ENCODE measurements at regions not wholly inside any gene's neighbourhood (a gene's known extent, or its start where the extent isn't known, plus 50 kb on each side); places are given as distances from the start of the nearest gene placed in this dataset.

DNA sequence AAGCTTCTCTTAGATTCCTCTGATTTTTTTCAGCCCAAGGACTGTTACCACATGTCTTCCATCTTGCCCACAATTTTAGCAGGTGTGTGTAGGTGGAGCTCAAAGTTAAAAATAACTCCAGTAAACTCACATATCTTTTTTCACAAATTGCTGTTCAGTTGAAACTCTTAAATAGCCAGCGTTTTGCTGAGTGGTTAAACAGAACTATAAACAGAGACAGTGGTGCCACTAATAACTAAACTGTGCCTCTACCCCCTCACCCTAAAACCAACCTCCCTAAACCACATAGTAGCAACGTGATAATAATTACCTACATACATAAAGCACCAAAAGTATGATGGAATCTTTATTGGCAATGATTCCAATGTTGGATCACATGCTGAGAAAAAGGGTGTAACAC is 525.1 kb downstream of the PDCD6IP start:
- DNase-seq = no peak

GRCh38 chr3:34346656-34347055 is 548.2 kb downstream of the PDCD6IP start:
- DNase-seq = no peak

DNA sequence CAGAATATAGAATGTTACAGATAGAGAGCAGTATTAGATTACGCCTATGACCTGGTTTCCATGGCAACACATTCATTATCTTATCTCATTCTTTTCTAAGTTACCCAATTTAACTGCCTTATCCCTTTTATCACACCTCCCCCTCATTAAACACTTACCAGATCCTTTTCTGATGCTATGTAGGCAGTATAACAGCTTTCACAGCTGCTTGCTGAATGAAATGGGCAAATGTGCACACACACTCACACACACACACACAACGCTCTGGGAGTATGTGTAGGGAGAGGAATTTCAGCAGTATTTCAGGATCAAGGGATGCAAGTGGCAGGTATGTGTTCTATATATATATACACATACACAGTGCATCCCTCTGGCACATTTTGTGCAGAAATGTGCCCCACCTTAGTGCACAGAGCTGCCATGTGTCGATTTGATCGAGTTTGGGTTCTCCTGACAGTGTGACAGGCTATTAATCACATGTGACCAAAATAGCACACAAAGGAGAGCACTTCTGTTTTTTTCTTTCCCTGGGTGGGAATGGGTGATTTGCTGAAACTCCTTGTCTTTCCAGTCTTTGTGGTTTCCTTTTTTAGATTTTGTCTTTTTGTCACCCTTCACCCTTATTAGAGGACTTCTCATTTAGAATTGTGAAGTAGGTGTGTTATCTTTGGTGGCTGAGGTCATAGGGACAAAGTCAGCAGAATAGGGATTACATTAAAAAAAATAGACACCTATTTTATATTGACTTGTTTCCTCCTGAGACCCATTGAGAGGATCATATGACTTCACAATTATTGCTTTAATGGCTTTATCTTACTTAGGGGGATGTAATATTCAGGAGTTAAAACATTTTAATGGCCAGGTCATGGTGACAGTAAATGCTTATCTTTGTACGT is 553.7 kb downstream of the PDCD6IP start:
- no peak for DNase-seq

GRCh38 chr3:34352778-34353331 is 554.4 kb downstream of the PDCD6IP start:
- DNase-seq = no peak

GRCh38 chr3:34357461-34357860 is 559.0 kb downstream of the PDCD6IP start:
- DNase-seq = no peak

GRCh38 chr3:34359064-34359463 is 560.6 kb downstream of the PDCD6IP start:
- no peak for DNase-seq

DNA sequence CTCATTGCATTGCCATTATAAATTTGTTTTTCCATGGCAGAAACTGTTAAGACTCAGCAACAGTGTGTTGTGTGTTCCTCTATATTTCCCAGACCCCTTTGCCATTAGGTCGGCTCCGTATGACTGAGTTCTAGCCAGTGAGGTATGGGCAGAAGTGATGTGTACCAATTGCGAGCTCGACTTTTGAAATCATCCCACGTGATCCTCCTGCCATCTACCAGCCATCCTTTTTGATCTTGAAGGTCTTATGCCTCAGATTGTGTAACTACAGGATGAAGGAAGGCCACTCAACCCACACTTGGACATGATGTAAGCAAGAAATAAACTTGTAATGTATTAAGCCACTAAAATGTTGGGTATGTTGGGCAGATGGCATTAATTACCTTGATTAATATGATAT is 562.3 kb downstream of the PDCD6IP start:
- DNase-seq = no peak

DNA sequence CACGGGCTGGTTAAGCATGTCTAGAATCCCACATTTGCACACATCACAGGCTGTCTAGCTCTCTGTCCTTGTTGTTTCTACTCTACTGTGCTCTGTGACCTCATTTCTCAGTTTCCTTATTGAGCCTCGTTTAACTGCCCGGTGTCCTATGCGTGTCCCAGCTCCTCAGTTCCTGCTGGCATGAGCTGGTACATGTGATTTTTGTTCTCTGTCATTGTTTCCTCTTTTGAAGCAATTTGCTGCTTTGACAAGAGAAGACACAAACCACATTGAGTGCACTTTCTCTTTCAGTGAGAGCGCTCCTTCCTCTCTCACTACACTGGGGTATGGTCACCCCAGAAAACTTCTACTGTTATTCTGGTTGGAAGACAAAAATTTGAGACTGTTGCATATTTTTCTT is 563.5 kb downstream of the PDCD6IP start:
- DNase-seq = peak; percentile 51

- no peak for DNase-seq
These were observed 564.5 kb downstream of the PDCD6IP start for GRCh38 chr3:34362910-34363309.

GRCh38 chr3:34363881-34364280 is 565.5 kb downstream of the PDCD6IP start:
- no peak for DNase-seq

GRCh38 chr3:34364335-34364734 is 565.9 kb downstream of the PDCD6IP start:
- DNase-seq = no peak

DNA sequence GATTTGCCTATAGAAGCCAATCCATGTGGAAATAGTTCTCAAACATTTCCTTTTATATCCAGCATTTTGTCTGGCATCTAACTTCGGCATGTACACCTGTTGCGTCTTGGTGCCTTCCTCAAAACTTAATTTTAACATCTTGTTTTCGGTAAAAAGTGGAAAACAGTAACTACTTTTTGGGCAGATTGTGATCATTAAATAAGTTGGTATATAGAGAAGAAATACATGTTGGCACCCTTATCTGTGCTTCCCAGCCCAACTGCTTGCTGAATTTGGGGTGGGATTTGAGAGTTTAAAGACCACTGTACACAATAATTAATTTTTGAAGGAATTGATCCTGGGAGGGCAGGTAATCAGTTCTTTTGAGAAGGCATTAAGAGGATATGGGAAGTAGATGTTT is 566.8 kb downstream of the PDCD6IP start:
- DNase-seq = no peak

- no peak for DNase-seq
These were observed 567.3 kb downstream of the PDCD6IP start for GRCh38 chr3:34365771-34366170.

DNA sequence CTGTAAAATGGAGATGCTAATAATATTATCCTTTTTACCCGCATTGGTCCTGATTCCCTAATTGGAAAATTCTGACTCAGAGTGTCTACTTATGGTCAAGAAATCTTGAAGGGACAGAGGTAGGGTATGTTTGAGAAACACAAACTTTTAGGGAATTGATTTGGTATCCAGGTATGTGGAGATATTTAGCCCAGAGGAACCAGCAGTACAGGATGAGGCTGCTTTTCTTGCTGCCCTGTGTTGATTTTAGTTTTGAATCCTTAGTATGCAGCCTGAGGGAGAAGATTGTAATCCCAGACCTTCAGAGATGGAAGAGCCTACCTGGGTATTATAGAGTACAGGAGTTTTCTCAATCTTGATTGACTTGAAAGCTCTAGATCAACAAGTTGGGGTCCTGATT is 569.1 kb downstream of the PDCD6IP start:
- DNase-seq = no peak

DNA sequence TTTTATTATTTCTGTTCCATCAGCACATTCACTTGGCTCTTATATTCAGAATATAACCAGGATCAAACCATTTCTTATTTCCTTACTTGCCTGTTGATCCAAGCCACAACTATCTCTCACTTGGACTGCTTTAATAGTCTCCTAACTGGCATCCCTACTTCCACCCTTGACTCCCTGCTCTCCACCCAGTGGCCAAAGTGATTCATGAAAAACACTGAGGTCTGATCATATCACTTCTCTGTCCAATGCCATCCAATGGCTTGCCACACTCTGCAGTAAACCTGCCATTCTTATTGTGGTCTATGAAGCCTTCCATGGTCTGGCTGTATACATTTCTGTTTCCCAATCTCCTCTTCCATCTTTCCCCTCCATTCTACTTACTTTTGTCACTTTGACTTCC is 576.1 kb downstream of the PDCD6IP start:
- DNase-seq = no peak

DNA sequence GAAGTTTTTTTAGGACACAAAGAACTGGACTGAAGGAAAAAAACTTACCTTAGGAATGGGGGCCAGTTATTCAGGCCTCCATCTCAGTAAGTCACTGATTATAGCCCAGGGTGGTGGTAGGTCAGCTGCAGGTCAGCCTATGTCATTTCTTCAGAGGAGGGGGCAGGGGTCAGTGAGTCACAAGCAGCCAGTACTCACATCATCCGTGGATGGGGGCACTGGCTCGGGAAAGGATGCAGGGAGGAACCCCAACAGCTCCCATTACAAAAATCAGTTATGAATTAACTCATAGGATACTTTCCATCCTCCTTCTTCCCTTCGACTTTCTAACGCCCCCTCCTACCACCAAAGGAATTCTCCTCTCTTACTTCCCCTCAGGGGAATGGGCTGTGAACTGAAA is 578.3 kb downstream of the PDCD6IP start:
- no peak for DNase-seq

GRCh38 chr3:34377961-34378360 is 579.5 kb downstream of the PDCD6IP start:
- DNase-seq = no peak

DNA sequence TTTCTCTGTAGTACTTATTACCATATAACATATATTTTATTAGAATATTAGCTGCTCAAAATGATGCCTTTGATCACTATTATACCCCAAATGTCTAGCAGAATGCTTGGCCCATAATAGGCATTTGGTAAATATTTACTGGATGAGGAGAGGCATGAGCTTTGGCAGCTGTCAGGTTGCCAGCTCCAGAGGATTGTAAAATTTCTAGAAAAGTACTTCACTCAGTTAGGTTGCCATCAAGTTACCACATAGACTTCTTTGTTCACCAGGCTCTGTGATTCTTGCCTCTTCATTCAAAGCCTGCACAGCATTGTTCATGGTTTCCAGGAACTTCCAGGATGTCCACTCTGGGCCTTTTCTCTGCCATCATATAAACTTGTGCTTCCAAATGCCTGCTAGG is 582.8 kb downstream of the PDCD6IP start:
- no peak for DNase-seq

DNA sequence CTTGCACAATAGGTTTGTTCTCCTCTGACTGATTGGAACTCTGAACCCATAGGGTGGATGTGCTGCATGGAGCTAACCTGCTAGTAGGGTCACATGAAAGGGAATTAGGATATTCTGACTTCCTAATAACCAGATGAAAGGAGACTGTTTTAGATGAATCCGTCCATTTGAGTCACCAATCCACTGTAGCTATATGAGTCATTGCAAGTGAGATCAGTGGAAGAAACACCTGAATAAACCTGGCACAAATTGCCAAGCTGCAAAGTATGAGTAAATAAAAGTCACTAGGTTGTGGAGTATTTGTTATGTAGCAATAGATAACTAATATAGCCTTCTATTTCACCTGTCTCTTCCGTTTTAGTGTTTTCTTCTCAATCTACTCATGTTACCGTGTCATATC is 584.4 kb downstream of the PDCD6IP start:
- DNase-seq = no peak

- no peak for DNase-seq
These were observed 587.9 kb downstream of the PDCD6IP start for GRCh38 chr3:34386309-34386708.

DNA sequence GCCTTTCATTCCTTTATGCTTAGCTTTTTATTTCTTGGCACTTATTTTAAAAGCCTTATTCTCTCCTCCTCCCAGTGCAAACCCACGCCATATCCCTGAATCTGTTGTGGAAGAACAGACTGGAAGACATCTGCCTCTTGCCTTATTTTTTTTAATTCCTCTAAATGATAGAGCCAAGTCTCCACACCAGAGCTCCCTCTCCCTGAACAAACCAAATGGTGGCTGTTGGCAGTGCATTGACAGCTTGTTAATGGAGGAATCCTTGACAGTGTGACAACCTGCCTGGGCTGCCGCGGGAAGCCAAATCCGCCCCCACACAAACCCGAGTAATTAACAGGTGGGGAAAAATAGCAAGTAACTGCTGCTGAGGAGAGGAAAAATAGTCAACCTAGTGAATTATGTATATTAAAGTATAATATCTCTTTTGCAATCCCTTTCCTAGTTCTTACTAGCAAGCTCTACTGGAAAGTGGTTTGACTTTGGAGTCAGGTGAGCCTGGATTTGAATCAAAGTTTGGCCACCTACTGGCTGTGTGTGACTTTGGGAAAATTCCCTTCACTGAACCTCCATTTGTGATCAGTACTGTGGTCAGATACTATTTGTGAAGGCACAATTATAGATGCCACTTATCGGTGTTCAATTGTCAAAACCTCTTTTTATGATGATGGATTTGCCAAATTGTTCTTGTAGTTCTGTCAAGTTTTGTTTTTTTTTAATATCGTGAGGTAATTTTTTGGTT is 589.6 kb downstream of the PDCD6IP start:
- no peak for DNase-seq

DNA sequence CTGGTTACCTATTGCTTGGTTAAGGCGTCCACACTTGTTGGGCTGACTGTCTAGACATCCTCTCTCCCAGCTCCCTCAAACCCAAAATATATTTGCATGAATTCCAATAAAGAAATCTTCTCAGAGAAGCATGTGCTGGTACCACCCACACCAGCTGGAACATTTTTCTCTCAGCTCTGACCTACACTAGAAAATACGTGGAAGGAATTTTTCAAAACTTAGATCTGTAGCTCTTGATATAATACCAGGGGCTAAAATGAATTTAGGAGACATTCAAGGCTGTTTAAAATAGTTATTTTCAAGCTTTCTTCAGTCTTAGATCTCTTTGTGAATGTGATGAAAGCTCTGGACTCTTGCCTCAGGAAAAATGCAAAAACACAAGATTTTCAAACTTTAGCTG is 590.4 kb downstream of the PDCD6IP start:
- DNase-seq = no peak

DNA sequence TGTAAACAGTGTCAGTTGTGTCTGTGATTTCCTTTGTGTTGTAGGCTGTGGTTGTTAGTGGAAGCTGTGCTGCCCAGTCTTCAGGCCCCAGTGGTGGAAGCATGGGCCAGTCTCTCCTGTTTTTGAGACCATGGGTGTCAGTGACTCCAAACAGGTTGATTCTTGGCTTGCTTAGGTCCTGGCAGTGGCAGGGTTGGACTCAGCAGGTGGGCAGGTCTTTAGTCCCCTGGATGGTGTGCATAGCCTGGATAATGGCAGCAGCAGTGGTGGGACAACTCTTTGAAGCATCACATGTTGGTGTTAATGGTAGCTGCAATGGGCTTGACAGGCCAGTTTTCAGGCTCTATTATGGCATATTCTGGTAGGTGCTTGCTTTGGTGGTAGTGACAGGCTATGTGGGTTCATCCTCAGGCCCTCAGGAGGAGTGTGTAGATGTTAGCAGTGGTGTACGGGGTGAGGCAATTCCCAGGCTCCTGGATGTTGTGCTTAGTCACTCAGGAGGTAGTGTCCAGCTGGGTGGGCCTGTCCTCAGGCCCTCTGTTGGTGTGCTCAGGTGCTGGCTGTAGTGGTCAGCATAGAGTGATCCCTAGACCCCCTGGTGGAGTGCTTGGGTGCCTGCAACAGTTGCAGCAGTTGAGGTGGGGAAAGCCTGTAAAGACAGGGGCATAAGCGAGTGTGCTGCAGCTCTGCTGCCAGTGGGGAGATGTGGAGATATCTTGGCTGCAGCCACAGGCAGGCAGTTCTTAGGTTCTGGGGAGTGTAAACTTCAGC is 596.7 kb downstream of the PDCD6IP start:
- no peak for DNase-seq
